Kidney tubule cell (primary cell): ENCODE measurements at regions not wholly inside any gene's neighbourhood (a gene's known extent, or its start where the extent isn't known, plus 50 kb on each side); places are given as distances from the start of the nearest gene placed in this dataset.
"Not testable (repeated sequence)": the region's sequence is repeated elsewhere in the genome, so short reads cannot be mapped to it uniquely, and the experiment has no call there.

Experiments used
- DNase-seq: peaks from one replicate; pipeline ENCODE4 v3.0.0-alpha.2; 2018; ENCODE audit warnings: low spot score

GRCh38 chr3:196147116-196147515, 64.1 kb downstream of the ZDHHC19 start:
- DNase-seq: no peak

- DNase-seq: no peak
These were observed 63.8 kb upstream of the TFRC start for GRCh38 chr3:196145468-196146262.

GRCh38 chr3:196144383-196145105, 62.7 kb upstream of the TFRC start:
- DNase-seq: no peak

GRCh38 chr3:196143708-196144382, 62.0 kb upstream of the TFRC start:
- no peak for DNase-seq

- no peak for DNase-seq
These were observed 60.5 kb upstream of the TFRC start for GRCh38 chr3:196142202-196142956.

- no peak for DNase-seq
These were observed 59.9 kb upstream of the TFRC start for GRCh38 chr3:196141866-196142201.

- no peak for DNase-seq
These were observed 59.4 kb upstream of the TFRC start for GRCh38 chr3:196141052-196141865.

- DNase-seq: no peak
These were observed 58.3 kb upstream of the TFRC start for GRCh38 chr3:196140224-196140623.

- DNase-seq: no peak
These were observed 57.4 kb upstream of the TFRC start for GRCh38 chr3:196139281-196139680.

- DNase-seq: peak; percentile 10
These were observed 56.8 kb upstream of the TFRC start for GRCh38 chr3:196138482-196139254.

- DNase-seq: not testable (repeated sequence)
These were observed 54.7 kb upstream of the TFRC start for GRCh38 chr3:196136640-196136989.

GRCh38 chr3:196135693-196136639, 54.1 kb upstream of the TFRC start:
- peak; percentile 27 for DNase-seq

- no peak for DNase-seq
These were observed 52.8 kb upstream of the TFRC start for GRCh38 chr3:196134691-196135090.

GRCh38 chr3:196133869-196134268, 52.0 kb upstream of the TFRC start:
- not testable (repeated sequence) for DNase-seq

GRCh38 chr3:196131921-196132320, 50.0 kb upstream of the TFRC start:
- no peak for DNase-seq
